HepG2 (cell line): ENCODE measurements at regions not wholly inside any gene's neighbourhood (a gene's known extent, or its start where the extent isn't known, plus 50 kb on each side); places are given as distances from the start of the nearest gene placed in this dataset.

ENCODE experiments used
- CREBL2 ChIP-seq: sonication (generic); formaldehyde crosslinking; IDR thresholded peaks from 2 replicates; pipeline ENCODE4 v1.8.1; 2023; ENCODE audit warnings: missing genetic modification reagents, mild to moderate bottlenecking, borderline replicate concordance
- HMGXB4 ChIP-seq, 2 experiments: sonication (generic) in 1 of 2; formaldehyde crosslinking in 1 of 2; IDR thresholded peaks; 2 replicates each; pipeline versions ENCODE4 v1.4.0 to v1.6.1; 2018 to 2020; ENCODE audit warnings: missing genetic modification reagents in 2 of 2, borderline replicate concordance in 1 of 2, low read depth in 1 of 2, mild to moderate bottlenecking in 1 of 2, missing biosample characterization in 1 of 2
- NR1H2 ChIP-seq: sonication (generic); formaldehyde crosslinking; IDR thresholded peaks from 2 replicates; pipeline ENCODE4 v1.8.1; 2022; ENCODE audit warnings: low read depth, missing genetic modification reagents, borderline replicate concordance
- ZBTB8A ChIP-seq: sonication (generic); formaldehyde crosslinking; IDR thresholded peaks from 2 replicates; pipeline ENCODE4 v1.4.0; 2020; ENCODE audit warnings: mild to moderate bottlenecking, low read depth, missing genetic modification reagents, borderline replicate concordance
- ZC3H13 ChIP-seq: sonication (generic); formaldehyde crosslinking; IDR thresholded peaks from 2 replicates; pipeline ENCODE4 v1.8.1; 2023; ENCODE audit warnings: mild to moderate bottlenecking, missing genetic modification reagents, moderate library complexity
- ZNF546 ChIP-seq: sonication (generic); formaldehyde crosslinking; conservative IDR thresholded peaks from 2 replicates; pipeline ENCODE4 v1.8.1; 2023; ENCODE audit warnings: mild to moderate bottlenecking, missing genetic modification reagents
- ZNF646 ChIP-seq: sonication (generic); formaldehyde crosslinking; IDR thresholded peaks from 2 replicates; pipeline ENCODE4 v1.9.0; 2021; ENCODE audit warnings: mild to moderate bottlenecking, missing genetic modification reagents
- ZNF775 ChIP-seq: sonication (generic); formaldehyde crosslinking; IDR thresholded peaks from 2 replicates; pipeline ENCODE4 v1.4.0; 2020; ENCODE audit warnings: missing genetic modification reagents, mild to moderate bottlenecking, moderate library complexity, borderline replicate concordance
- TF ChIP-seq, protein P1 (sequence below): sonication (generic); formaldehyde crosslinking; IDR thresholded peaks from 2 replicates; pipeline ENCODE4 v1.4.0; 2020; ENCODE audit warnings: missing genetic modification reagents

DNA sequence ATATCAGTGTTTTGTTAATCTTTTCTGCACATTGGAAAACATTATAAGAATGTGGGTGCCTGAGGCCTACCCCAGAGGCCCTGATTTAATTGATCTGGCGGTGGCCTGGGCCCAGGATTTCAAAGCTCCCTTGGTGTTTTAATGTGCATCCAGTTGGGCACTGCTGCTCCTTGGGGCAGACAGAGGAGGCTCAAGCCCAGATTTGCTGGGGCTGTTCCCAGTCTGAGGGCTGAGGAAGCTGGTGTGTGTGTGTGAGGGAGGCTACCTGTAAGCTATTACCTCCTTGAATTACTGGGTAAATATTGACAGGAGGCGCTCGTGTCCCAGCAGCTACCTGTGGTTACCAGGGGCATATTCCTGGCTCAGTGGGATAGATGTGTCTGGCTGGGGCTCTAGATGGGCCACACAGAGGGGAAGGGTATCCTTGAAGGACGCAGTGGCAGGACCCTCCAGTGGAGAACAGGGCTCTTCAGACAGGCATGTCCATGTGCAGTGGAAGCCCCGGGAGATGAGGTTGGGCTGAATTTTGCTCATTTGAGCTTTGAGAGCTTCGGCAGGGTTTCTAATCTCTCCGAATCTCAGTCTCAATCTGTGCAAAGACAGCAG lies 975.4 kb upstream of the ZNF722 start (continued):
- TF ChIP-seq ZNF646 (no peak), ZC3H13 (CRISPR knock-in tag) (no peak), ZNF546 (CRISPR knock-in tag) (no peak), ZBTB8A (CRISPR knock-in tag) (no peak), NR1H2 (CRISPR knock-in tag) (no peak), ZNF775 (CRISPR knock-in tag) (no peak), HMGXB4 (CRISPR knock-in tag; IDR thresholded peaks at IDR 0.05; ENCODE audit: borderline replicate concordance in 1 of 2, low read depth in 1 of 2) (no peak), CREBL2 (no peak)
- TF ChIP-seq, protein P1, sequence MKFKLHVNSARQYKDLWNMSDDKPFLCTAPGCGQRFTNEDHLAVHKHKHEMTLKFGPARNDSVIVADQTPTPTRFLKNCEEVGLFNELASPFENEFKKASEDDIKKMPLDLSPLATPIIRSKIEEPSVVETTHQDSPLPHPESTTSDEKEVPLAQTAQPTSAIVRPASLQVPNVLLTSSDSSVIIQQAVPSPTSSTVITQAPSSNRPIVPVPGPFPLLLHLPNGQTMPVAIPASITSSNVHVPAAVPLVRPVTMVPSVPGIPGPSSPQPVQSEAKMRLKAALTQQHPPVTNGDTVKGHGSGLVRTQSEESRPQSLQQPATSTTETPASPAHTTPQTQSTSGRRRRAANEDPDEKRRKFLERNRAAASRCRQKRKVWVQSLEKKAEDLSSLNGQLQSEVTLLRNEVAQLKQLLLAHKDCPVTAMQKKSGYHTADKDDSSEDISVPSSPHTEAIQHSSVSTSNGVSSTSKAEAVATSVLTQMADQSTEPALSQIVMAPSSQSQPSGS (CRISPR knock-in tag), result no peak
- TF ChIP-seq, all 625 proteins: peak for 0
